ENCODE measurements at regions not wholly inside any gene's neighbourhood (a gene's known extent, or its start where the extent isn't known, plus 50 kb on each side); places are given as distances from the start of the nearest gene placed in this dataset.

- DNase-seq: no peak
Measured at GRCh38 chr12:5200278-5201087, 156.8 kb downstream of the KCNA5 start.

GRCh38 chr12:5201554-5202218 is 158.0 kb downstream of the KCNA5 start:
- no peak for DNase-seq

DNA sequence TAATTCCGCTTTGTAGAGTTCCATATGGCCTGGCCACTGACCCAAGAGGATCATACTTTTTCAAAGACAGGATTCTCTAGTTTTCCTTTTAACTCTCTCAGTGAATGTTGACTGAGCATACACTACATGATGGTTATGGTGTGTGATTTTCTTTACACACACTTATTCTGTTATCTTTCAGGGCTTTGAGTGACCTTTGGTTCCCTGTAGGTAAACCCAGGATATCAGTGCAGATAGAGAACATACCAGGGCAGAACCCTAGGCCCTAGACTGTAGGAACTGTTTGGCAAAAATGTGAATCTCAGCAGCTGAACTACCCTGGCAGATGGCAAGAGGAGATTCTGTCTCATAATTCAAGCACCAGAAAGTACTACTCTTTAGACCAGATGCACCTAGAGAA is 159.6 kb downstream of the KCNA5 start:
- DNase-seq: no peak

DNA sequence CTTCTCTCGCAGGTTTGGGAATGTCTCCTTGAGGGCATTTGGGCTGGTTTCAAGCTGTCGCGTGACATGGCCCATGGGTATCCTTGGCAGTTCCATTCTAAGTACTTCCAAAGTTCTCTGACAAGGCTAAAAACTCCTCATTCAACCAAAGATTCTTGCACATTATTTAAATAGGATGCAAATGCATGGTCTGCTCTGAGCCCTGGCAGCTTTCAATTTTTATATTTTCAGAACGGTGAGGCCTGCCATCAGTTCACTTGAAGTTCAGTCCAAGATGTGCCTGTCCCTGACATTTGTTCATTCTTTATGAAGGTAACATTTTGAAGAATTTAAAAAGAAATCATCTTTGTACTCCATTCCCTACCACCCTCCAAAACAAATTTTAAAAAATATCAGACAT is 160.0 kb downstream of the KCNA5 start:
- no peak for DNase-seq

GRCh38 chr12:5204271-5204670 is 160.6 kb downstream of the KCNA5 start:
- DNase-seq: no peak

GRCh38 chr12:5204831-5205230 is 161.2 kb downstream of the KCNA5 start:
- no peak for DNase-seq

DNA sequence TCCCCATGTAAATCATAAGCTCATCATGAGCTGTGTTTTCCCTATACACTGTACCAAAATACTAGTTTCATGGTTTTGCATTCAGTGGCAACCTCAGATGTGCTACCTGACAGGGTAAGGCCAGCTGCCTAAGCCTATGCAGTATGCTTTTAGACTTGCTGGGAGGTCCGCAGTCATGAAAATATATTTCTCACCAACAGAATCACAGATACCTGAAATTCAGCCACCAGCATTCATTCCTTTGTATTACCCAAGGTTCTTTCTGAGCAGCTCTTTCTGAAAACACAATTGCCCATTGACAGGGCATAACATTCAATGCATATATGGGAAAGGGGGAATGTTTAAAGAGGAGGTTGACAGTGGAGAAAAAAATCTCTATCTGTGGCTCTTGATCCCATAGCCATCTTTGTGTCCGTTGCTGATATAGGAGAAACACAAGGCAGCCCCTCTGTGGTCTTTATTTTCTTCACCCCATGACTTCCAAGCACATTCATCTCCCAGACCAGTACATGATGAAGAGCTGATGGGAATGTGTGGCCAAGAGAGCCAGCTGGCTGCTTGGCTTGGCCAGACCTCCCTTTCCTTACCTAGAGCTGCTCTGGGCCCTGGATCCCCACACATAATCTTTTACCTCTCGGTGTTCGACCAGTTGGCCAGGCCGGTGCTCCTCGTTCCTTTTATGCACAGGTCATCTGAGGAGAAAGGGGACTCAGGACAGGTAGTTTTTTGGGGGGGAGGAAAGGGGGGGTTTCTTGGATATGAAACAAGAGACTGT is 162.9 kb downstream of the KCNA5 start:
- DNase-seq: no peak

GRCh38 chr12:5210179-5210922 is 166.7 kb downstream of the KCNA5 start:
- DNase-seq: no peak

- DNase-seq: no peak
Measured at GRCh38 chr12:5210923-5211290, 167.2 kb downstream of the KCNA5 start.

- no peak for DNase-seq
Measured at GRCh38 chr12:5213336-5213735, 169.7 kb downstream of the KCNA5 start.

GRCh38 chr12:5213990-5214389 is 170.3 kb downstream of the KCNA5 start:
- no peak for DNase-seq

DNA sequence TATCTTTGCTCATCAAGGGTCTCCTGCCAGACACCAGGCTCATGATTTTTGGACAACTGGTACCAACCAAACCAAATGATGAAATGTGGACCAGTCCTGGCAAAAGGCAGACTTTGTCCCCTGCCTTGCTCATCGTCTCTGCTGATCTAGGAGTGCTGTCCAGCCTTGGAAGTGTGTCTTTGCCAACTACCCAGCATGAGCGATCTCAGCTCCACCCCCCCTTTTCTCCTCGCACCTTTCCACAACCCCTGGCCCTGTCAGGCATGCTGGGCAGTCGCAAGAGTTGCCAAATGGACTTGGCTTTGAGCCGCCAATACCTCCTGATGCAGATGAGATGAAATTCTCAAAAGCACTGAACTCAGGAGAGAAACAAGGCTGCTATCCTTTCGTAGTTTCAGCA is 174.3 kb downstream of the KCNA5 start:
- no peak for DNase-seq

DNA sequence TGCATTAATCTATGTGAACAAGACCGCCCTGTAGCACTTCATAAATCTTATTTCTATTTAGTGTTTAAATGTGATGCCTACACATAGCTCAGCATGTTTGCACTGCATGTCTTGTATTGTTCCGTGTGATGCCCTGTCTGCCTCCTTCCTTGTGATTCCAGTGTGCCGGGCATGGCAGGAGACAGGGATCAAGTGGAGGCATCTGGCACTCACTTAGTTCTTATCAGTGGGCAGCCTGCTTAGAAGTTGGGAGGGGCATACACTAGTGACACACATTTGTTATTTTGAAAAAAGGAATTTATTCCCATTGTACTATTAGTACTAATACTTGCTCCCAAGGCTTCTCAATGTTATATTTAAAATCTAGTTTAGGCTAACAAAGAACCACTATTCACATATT is 176.4 kb downstream of the KCNA5 start:
- DNase-seq: no peak

DNA sequence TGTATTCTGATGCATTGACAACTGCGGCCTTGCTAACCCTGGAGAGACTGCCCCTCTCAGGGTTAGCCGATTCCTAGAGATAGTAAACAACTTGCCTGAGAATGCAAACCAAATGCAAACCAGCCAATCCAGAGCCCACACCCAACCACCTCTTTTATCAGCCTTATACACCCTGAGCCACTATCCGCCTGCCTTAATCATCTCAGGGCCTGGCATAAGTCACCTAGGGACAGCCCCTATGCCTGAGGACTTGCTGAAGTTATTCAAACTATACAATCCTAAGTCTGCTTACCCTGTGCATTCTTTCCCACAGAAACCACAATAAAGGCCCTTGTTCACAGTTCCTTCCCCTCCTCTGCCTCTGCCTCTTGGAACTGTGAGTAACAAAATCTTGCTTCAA is 177.2 kb downstream of the KCNA5 start:
- DNase-seq: no peak

- no peak for DNase-seq
Measured at GRCh38 chr12:5222011-5222461, 178.4 kb downstream of the KCNA5 start.

DNA sequence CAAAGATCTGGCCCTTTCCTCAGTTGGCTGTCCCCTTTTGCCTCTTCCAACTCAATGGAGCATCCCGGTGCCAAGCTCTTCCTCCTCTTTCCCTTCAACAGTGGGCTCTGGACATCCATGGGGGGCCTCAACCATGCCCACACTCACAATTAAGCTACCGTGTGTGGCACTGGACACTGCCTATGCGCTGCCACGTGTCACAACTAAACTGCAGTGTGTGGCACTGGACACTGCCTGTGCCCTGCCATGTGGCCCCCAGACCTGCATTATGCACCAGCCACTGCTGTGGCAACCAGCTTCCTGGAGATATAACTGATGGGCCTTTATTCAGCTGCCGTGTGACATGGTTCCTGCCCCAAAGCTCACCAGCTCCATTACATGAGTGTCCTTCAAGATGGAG is 179.1 kb downstream of the KCNA5 start:
- no peak for DNase-seq

- no peak for DNase-seq
Measured at GRCh38 chr12:5223881-5224280, 180.2 kb downstream of the KCNA5 start.

DNA sequence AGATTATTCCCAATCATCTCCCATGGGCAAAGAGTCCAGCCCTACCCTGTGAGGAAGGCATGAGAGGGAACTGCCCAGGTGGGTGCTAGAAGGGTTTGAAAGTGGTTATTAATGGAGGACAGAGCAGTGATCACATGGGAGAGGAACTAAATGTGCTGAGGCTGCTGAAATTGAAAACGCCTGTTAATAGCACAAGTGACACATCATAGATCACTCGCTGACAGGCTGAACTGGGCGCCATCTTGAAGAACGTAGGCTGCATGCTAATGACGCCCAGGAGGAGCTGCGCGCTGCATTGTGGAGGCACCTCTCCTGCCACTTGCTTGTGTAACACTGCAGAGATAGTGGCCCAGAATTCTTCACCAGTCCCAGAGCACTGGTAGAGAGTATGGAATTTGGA is 182.9 kb downstream of the KCNA5 start:
- DNase-seq: no peak

DNA sequence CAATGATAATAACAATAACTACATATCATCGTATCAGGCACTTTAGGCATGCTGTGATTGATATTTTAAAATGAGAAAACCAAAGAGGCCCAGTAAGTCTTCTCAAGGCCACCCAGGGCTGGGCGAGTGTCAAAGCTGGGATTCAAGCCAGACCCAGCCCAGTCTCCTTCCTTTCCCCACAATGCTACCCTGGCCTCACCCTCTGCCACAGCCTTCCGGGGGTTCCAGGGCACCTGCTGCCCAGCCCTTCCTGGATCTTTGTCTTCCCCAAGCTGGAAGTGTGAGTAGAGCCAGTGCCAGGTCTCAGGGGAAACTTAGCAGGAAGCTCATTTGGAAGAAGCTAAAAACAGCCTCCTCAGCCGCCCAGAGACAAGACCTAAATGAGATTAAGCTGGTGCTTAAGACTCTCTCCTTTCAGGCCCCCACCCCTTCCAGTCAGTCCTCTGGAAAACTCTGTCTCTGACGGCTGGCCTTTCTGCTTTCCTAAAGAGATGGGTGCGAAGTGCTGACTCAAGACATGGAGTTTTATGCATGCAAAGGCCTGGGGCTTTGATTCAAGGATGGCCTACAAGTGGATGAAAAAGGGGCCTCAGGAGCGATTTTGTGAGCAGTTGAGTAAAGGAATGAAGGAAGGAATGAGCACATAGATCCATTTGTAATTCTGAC is 184.2 kb downstream of the KCNA5 start:
- DNase-seq: no peak

- no peak for DNase-seq
Measured at GRCh38 chr12:5230156-5230555, 186.5 kb downstream of the KCNA5 start.

GRCh38 chr12:5230861-5231260 is 187.2 kb downstream of the KCNA5 start:
- no peak for DNase-seq

DNA sequence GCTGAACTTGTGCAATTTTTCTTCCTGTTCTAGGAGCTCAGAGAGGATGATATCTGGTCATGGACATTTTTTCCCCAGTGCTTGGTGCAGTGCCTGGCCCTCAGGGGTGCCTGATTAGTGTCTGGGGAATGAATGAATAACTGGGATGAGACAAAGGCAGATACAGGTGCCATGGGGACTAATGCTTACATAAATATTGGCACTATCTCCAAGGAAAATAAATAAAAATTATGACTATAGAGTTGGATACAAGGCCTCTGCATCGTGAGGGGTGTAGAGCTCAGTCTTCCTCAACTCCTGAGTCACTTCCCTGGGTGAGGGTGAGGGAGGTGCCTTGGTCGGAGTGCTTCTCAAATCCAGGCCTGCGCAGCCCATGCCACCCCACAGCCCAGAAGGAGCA is 188.6 kb downstream of the KCNA5 start:
- DNase-seq: no peak

Measured in NCI-H1048 (cell line).